ENCODE measurements at regions not wholly inside any gene's neighbourhood (a gene's known extent, or its start where the extent isn't known, plus 50 kb on each side); places are given as distances from the start of the nearest gene placed in this dataset.
"Not testable (repeated sequence)": the region's sequence is repeated elsewhere in the genome, so short reads cannot be mapped to it uniquely, and the experiment has no call there.

DNA sequence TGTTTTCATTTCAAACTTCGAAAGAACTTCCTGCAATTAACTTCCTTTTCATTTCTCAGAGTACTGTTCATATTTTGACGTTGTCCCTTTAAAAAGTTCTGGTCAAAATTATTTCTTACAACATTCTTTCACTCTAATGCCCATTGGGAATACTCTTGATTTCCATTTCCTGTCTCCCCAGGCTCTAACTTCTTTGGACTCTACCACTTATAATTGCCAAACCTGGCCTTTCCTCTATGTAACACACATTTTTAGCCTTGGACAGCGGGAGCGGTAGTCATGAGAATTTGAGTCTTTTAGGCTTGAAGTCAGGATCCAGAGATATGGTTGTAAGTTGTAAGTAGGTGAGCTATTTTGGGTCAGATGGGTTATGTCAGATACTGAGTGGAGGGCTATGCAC is 163.5 kb upstream of the SPRY2 start:
- DNase-seq: no peak
- H3K4me3 ChIP-seq (ENCODE audit: insufficient read depth, low read depth, low read length): no peak overlapping the region
- no peaks in the 10 kb centered on the region for H3K27me3 ChIP-seq (ENCODE audit: control insufficient read depth, insufficient read depth, low read length)
- no peaks in the 10 kb centered on the region for H3K36me3 ChIP-seq (replicated peaks; ENCODE audit: control insufficient read depth, insufficient read depth, low read length)

DNA sequence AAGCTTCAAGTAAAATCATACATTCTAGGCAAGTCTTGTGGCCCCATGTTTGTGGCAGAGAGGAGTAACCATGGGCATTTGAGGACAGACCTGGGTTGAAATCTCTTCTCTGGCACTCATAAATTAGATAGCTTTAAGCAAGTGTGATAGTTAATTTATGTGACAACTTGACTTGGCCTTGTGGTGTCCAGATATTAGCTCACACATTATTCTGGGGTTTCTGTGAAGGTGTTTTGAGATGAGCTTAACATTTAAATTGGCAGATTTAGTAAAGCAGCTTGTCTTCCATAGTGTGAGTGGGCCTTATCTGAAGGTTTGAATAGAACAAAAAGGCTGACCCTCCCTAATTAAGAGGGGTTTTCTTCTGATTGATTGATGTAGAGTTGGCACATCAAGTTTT is 161.4 kb upstream of the SPRY2 start:
- H3K27me3 ChIP-seq (ENCODE audit: control insufficient read depth, insufficient read depth, low read length): no peaks in the 10 kb centered on the region
- DNase-seq: no peak
- H3K36me3 ChIP-seq (replicated peaks; ENCODE audit: control insufficient read depth, insufficient read depth, low read length): no peaks in the 10 kb centered on the region
- no peak overlapping the region for H3K4me3 ChIP-seq (ENCODE audit: insufficient read depth, low read depth, low read length)

DNA sequence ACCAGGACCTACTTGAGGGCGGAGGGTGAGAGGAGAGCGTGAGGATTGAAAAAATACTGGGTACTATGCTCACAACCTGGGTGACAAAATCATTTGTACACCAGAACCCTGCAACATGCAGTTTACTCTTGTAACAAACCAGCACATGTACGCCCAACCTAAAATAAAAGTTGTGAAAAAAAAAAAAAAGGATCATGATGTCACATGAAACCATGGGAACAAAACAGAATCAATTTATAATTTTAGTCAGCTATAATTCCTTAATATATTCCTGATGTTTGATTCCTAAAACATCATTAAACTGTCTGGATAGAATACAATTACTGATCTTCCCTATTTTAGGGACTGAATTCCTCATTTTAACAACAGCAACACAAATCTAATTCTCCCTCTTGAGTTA is 160.6 kb upstream of the SPRY2 start:
- H3K4me3 ChIP-seq (ENCODE audit: insufficient read depth, low read depth, low read length): no peak overlapping the region
- H3K27me3 ChIP-seq (ENCODE audit: control insufficient read depth, insufficient read depth, low read length): no peaks in the 10 kb centered on the region
- no peak for DNase-seq
- H3K36me3 ChIP-seq (replicated peaks; ENCODE audit: control insufficient read depth, insufficient read depth, low read length): no peaks in the 10 kb centered on the region

DNA sequence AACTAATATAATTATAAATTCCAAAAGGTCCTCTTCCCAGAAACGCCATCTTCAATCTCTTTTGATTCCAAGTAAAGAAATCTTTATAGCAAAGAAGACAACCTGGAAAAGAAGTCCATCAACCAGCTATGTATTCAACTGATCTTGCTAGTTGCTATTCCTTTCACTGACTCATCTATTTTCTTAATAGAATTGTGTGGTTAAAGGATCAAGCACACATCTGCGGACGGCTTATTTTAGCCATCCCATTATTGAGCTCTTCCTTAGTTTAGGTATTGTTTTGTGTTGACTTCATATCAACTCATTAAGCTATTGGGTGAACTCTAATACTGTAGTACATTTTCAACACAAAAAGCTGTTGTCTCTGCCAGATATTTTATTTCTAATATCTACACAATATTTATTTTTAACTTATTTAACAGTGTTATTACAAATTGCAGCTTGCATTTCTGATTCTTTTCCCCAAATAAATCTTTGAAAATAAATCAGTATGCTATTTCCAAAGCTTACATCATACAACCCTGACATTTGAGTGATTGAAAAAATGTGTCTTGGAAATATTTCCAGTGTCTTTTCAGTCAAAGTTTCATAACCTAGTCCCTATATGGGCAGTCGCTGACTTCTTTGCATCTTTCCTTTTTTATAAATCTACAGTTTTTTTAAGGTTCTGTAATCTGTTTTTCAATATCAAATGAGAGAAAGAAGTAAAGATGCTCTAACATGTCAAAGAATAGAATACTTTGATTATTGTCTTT is 158.8 kb upstream of the SPRY2 start:
- Histone ChIP-seq H3K4me3 (ENCODE audit: insufficient read depth, low read depth, low read length) (no peak overlapping the region), H3K27me3 (ENCODE audit: control insufficient read depth, insufficient read depth, low read length) (no peaks in the 10 kb centered on the region), H3K36me3 (replicated peaks; ENCODE audit: control insufficient read depth, insufficient read depth, low read length) (no peaks in the 10 kb centered on the region)
- no peak for DNase-seq

DNA sequence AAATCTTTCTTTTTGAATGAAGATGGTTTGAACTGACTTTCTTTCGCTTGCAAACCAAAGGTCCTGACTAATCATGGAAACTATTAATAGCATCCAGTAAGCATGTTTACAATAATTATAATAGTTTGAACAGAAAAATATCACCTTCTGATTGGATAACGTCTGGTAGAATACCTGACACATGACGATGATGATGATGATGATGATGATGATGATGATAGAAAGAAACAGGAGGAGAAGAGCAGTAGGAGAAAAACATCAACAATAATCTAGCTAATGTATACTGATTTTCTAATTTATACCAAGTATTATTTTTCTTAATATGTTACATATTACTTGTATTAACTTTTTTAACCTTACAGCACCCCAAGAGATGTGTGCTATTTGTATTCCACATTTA is 157.5 kb upstream of the SPRY2 start:
- Histone ChIP-seq H3K36me3 (replicated peaks; ENCODE audit: control insufficient read depth, insufficient read depth, low read length) (no peaks in the 10 kb centered on the region), H3K4me3 (ENCODE audit: insufficient read depth, low read depth, low read length) (no peak overlapping the region), H3K27me3 (ENCODE audit: control insufficient read depth, insufficient read depth, low read length) (no peaks in the 10 kb centered on the region)
- DNase-seq: no peak

DNA sequence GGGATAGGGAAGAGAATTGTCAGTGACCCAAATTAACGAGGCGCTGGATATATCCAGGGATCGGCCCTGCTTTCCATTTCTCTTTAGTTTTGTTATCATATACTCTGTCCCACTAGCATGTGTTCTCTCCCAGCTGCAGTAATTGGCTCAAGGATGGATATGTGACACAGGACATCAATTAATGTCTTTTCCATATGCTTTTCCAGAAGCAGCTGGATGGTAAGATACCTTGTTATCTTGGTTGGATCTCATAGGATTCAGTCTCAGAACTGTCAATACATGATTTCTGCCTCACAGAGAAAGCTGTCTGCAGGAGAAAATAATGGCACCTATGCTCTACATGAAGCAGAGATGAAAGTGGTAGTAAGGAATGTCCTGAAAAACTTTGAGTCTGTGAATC is 157.1 kb upstream of the SPRY2 start:
- no peaks in the 10 kb centered on the region for H3K27me3 ChIP-seq (ENCODE audit: control insufficient read depth, insufficient read depth, low read length)
- no peaks in the 10 kb centered on the region for H3K36me3 ChIP-seq (replicated peaks; ENCODE audit: control insufficient read depth, insufficient read depth, low read length)
- no peak for DNase-seq
- no peak overlapping the region for H3K4me3 ChIP-seq (ENCODE audit: insufficient read depth, low read depth, low read length)

DNA sequence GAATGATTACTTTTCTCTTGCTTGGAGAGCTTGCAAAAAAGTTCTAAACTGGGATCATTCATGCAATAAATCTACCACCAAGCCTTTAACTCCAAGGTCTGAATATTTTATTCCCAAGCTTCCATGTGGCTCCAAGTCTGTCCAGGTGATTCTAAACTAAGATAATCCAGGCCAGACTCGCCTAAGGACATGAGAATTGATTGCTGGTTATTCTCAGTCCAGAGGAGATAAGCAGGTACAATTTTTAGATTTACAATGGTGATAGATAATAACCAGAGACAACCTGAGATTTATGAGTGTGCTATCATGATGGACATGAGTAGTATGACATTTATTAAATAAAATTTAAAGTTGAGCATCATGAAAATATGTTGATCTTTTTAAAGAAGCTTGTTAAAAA is 156.5 kb upstream of the SPRY2 start:
- Histone ChIP-seq H3K27me3 (ENCODE audit: control insufficient read depth, insufficient read depth, low read length) (no peaks in the 10 kb centered on the region), H3K4me3 (ENCODE audit: insufficient read depth, low read depth, low read length) (no peak overlapping the region), H3K36me3 (replicated peaks; ENCODE audit: control insufficient read depth, insufficient read depth, low read length) (no peaks in the 10 kb centered on the region)
- no peak for DNase-seq

DNA sequence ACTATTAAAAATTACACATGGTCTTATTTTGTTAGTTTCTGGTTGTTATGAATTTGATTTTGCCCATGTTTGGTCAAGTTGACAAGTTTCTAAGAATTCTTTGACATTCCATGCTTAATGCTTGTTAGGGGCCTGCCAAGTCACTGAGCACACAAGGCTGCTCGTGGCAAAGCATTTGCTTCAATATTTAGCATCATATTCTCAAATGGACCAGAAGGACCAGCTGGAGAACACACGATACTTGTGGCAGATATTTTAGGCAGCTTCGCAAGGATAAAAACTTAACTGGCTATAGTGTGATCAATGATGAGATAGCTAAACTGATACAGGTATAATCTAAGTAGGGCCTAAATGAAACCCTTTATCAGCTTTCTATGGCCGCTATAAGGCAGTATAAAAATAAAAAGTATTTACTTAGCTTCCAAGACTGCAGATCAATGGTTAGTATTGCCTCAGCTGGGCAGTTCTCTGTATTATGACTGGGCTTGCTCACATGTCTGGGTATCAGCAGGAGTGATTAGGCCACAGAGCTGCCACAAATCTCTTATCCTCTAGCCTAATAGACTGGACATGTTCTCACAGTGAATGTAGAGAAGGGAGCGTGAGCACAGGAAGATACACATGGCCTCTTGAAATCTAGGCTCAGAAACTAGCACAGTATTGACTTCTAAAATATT is 155.9 kb upstream of the SPRY2 start:
- no peaks in the 10 kb centered on the region for H3K27me3 ChIP-seq (ENCODE audit: control insufficient read depth, insufficient read depth, low read length)
- no peak for DNase-seq
- H3K4me3 ChIP-seq (ENCODE audit: insufficient read depth, low read depth, low read length): no peak overlapping the region
- no peaks in the 10 kb centered on the region for H3K36me3 ChIP-seq (replicated peaks; ENCODE audit: control insufficient read depth, insufficient read depth, low read length)

DNA sequence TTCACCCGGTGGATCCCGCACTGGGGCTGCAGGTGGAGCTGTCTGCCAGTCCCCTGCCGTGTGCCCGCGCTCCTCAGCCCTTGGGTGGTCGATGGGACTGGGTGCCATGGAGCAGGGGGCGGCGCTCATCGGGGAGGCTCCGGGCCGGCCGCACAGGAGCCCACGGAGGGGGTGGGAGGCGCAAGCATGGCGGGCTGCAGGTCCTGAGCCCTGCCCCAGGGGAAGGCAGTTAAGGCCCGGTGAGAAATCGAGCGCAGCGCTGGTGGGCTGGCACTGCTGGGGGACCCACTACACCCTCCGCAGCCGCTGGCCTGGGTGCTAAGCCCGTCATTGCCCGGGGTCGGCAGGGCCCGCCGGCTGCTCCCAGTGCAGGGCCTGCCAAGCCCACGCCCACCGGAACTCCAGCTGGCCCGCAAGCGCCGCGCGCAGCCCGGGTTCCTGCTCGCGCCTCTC is 149.6 kb upstream of the SPRY2 start:
- not testable (repeated sequence) for H3K36me3 ChIP-seq (replicated peaks; ENCODE audit: control insufficient read depth, insufficient read depth, low read length); H3K27me3 ChIP-seq (ENCODE audit: control insufficient read depth, insufficient read depth, low read length); DNase-seq; H3K4me3 ChIP-seq (ENCODE audit: insufficient read depth, low read depth, low read length)

DNA sequence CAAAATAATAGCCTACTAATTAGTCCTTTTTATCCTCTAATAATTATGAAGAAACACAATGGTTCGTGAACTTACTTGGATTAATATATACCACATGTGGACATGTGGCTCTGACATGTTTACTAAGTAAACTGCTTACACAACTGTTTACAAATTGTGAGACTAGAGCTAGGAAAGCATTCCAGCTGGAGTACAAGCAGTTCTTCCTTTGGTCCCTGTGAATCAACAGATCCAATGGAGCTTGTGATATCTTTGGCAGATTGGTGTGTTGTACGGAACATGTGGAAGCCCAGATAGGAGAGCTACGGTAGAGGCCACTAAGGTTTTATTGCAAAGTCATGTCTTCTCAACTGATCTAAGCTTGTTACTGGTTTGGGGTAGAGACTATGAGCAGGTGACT is 145.5 kb upstream of the SPRY2 start:
- Histone ChIP-seq H3K4me3 (ENCODE audit: insufficient read depth, low read depth, low read length) (no peak overlapping the region), H3K27me3 (ENCODE audit: control insufficient read depth, insufficient read depth, low read length) (no peaks in the 10 kb centered on the region), H3K36me3 (replicated peaks; ENCODE audit: control insufficient read depth, insufficient read depth, low read length) (no peaks in the 10 kb centered on the region)
- DNase-seq: no peak

DNA sequence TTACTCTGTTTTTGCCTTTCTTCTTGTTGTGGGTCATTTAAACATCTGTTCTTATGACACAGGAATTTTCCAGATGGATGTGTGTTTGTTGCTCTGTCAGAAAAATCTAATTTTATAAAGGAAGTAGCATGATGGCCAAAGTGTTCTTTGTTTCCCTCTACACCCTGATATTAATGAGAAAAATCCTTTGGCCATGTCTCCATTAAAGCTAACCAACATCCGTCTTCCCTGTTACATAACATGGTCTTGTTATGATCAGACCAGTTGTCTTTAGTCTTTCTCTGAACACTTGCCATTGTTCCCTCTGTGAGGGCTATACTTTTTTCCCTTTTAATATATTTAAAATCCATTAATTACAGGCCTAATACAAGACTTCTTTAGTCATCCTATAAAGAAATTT is 142.2 kb upstream of the SPRY2 start:
- Histone ChIP-seq H3K27me3 (ENCODE audit: control insufficient read depth, insufficient read depth, low read length) (no peaks in the 10 kb centered on the region), H3K4me3 (ENCODE audit: insufficient read depth, low read depth, low read length) (no peak overlapping the region), H3K36me3 (replicated peaks; ENCODE audit: control insufficient read depth, insufficient read depth, low read length) (no peaks in the 10 kb centered on the region)
- no peak for DNase-seq

DNA sequence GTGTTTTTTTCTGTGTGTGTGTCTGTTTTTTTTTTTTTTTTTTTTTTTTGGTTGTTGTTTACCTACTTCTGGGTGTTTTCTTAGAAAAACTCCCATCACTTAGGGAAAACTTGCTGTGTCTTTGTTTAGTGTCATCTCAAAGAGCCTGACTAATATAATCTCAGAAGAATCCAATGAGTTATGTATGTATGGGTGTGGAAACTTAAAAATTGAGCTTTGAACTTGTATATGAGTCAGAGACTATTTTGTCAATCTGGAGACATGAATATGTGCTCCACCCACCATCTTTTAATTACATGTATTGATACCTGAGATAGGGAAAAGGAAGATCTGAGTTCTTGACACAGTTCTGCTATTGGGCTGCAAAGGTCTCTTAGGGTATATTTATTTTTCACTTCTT is 140.7 kb upstream of the SPRY2 start:
- no peak for DNase-seq
- Histone ChIP-seq H3K36me3 (replicated peaks; ENCODE audit: control insufficient read depth, insufficient read depth, low read length) (no peaks in the 10 kb centered on the region), H3K27me3 (ENCODE audit: control insufficient read depth, insufficient read depth, low read length) (no peaks in the 10 kb centered on the region), H3K4me3 (ENCODE audit: insufficient read depth, low read depth, low read length) (no peak overlapping the region)

DNA sequence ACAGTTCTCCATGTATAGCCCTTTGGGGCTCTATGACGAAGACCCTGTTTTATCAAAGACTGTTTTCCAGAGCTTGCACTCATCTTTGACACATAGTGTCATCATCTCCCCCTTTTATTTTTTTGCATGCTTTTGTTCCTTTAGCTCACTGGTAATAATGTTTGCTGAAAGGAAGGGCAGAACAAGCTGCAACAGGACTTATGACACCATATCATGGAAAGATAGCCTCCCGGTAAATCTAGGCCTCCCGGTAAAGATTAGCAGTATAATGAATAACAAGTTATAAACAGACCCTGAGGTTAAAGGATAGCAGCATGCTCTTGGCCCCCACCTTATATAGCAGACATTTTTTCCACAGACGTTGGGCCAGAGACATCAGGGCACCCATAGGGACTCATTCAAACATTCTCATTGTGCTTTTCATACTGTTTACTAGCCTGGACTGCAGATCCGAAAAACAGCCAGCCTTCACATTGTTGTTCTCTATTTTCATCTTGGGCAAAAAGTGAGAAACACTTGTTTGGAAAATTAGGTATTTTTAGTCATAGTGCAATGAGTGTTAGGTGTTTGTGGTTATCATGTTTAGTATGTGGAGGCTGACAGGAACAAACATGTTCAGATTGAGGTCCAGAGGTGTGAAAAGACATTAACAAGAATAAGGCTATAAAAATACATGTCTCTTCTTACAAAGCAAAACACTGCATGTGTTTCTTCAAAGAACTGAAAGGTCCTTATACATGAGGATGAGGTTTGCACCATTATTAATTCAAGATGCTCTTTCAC is 136.9 kb upstream of the SPRY2 start:
- DNase-seq: no peak
- H3K4me3 ChIP-seq (ENCODE audit: insufficient read depth, low read depth, low read length): no peak overlapping the region
- H3K36me3 ChIP-seq (replicated peaks; ENCODE audit: control insufficient read depth, insufficient read depth, low read length): no peaks in the 10 kb centered on the region
- no peaks in the 10 kb centered on the region for H3K27me3 ChIP-seq (ENCODE audit: control insufficient read depth, insufficient read depth, low read length)

DNA sequence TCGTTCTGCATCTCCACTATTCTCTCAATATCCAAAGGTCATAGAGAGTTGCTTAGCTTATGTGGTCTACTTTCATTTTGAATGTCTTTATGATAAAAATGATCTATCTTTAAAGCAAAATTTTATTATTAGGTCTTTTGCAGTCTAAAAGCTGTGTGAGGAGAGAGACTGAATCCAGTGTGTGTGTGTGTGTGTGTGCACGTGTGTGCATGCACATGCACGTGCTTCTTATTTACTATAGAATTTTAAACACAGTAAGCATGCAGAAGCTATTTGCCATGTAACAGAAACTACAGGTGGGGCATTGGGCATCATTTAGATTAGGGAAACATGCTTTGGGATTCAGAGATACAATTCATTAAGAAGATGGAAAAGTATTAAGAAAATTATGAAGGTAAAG is 136.0 kb upstream of the SPRY2 start:
- no peak overlapping the region for H3K4me3 ChIP-seq (ENCODE audit: insufficient read depth, low read depth, low read length)
- no peak for DNase-seq
- no peaks in the 10 kb centered on the region for H3K36me3 ChIP-seq (replicated peaks; ENCODE audit: control insufficient read depth, insufficient read depth, low read length)
- no peaks in the 10 kb centered on the region for H3K27me3 ChIP-seq (ENCODE audit: control insufficient read depth, insufficient read depth, low read length)

DNA sequence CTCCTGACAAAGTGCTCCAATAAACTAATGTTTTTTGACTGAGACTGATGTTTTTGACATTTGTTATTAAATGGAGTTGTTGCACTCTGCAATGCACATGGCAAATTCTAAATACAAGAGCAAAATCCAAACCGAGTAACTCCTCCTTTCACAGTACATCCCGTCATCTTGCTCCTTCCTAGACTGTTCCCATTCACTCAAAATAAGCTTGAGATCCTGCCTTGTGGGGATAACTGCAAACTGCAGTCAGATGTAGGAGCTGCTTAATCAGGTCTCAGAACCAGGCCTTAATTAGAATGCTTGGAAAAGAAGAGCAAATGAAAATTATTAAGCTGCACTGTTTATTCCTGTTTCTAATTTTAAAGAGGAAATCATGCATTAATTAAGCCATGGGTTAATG is 134.8 kb upstream of the SPRY2 start:
- Histone ChIP-seq H3K27me3 (ENCODE audit: control insufficient read depth, insufficient read depth, low read length) (no peaks in the 10 kb centered on the region), H3K36me3 (replicated peaks; ENCODE audit: control insufficient read depth, insufficient read depth, low read length) (no peaks in the 10 kb centered on the region), H3K4me3 (ENCODE audit: insufficient read depth, low read depth, low read length) (no peak overlapping the region)
- no peak for DNase-seq

Data from H7 (cell line).